OCI-LY1 (cell line): ENCODE measurements at regions not wholly inside any gene's neighbourhood (a gene's known extent, or its start where the extent isn't known, plus 50 kb on each side); places are given as distances from the start of the nearest gene placed in this dataset.

Experiments
- EZH2 ChIP-seq: fragments of 200-600 bp; sonication (generic), shearing (Covaris generic); IDR thresholded peaks from 2 replicates; pipeline ENCODE4 v1.8.0; 2017; ENCODE audit warnings: borderline replicate concordance, mixed run types, mild to moderate bottlenecking, antibody characterized with exemption, low read length, moderate library complexity, mixed read lengths
- TF ChIP-seq, protein P1 (sequence below): fragments of 200-600 bp; sonication (generic), shearing (Covaris generic); IDR thresholded peaks from 2 replicates; pipeline ENCODE4 v1.5.1; 2017; ENCODE audit warnings: mild to moderate bottlenecking, antibody characterized with exemption, low read length, moderate library complexity, mixed read lengths

DNA sequence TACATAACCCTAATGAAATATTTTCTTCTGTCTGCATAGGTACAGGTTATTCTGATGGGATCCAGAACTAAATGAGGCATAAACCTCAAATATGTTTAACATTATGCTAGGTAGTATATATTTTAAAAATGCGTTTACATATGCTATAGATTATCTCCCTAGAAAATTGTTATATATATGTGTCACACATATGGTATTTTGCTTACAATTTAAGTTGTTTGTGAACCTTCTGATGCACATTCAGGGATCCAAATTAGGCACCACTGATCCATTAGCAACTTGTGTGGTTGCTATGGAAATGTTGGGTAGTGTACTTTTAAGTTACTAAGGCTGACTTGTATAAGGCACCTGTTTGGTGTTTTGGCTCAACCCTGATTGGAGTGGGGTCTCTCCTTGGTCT lies 456.7 kb downstream of the AEBP2 start:
- no peak for TF ChIP-seq EZH2
- TF ChIP-seq, protein P1, sequence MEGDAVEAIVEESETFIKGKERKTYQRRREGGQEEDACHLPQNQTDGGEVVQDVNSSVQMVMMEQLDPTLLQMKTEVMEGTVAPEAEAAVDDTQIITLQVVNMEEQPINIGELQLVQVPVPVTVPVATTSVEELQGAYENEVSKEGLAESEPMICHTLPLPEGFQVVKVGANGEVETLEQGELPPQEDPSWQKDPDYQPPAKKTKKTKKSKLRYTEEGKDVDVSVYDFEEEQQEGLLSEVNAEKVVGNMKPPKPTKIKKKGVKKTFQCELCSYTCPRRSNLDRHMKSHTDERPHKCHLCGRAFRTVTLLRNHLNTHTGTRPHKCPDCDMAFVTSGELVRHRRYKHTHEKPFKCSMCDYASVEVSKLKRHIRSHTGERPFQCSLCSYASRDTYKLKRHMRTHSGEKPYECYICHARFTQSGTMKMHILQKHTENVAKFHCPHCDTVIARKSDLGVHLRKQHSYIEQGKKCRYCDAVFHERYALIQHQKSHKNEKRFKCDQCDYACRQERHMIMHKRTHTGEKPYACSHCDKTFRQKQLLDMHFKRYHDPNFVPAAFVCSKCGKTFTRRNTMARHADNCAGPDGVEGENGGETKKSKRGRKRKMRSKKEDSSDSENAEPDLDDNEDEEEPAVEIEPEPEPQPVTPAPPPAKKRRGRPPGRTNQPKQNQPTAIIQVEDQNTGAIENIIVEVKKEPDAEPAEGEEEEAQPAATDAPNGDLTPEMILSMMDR = no peak
